ENCODE measurements at regions not wholly inside any gene's neighbourhood (a gene's known extent, or its start where the extent isn't known, plus 50 kb on each side); places are given as distances from the start of the nearest gene placed in this dataset.

DNA sequence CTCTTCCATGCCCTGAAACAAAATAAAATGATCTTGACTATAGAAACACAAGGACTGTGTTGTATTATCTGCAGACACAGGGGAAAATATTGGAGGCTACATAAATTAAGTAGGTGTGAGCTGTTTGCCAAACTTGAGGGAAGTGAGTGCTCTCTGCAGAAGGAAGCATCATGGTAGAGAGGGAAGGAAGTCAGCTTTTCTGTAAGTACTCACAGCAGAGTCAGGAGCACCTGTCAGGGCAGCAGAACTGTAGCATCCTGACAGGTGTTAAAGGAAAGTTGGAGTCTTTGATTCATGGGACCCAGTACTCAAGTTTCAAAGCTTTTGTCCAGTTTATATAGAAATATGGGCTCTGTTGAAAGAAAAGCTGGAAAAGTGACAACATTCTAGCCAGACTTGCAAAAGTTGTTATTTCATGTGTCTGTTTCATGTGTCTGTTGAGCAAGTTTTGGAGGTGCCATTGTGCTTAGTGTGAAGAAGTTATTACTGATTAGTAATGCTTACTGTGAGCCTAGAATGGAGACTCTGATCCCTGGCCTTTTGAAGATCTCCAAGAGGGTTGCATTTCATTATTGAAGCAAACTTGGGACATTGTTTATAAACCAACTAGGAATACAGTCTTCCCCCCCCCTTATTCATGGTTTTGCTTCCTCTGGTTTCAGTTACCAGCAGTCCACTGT, 194.7 kb downstream of the SPATA31D1 start:
- Histone ChIP-seq H3K36me3 (no peaks in the 10 kb centered on the region), H3K27me3 (no peaks in the 10 kb centered on the region), H3K4me3 (no peak overlapping the region), H3K9me3 (no peaks in the 10 kb centered on the region), H3K27ac (no peak overlapping the region), H3K4me1 (no peaks in the 10 kb centered on the region)
- no peak for TF ChIP-seq EP300 (IDR thresholded peaks at IDR 0.05; ENCODE audit: low read depth)
- no peak for TF ChIP-seq POLR2AphosphoS5 (IDR thresholded peaks at IDR 0.05)
- no peak for TF ChIP-seq POLR2A (IDR thresholded peaks at IDR 0.05)
- TF ChIP-seq, protein P1, sequence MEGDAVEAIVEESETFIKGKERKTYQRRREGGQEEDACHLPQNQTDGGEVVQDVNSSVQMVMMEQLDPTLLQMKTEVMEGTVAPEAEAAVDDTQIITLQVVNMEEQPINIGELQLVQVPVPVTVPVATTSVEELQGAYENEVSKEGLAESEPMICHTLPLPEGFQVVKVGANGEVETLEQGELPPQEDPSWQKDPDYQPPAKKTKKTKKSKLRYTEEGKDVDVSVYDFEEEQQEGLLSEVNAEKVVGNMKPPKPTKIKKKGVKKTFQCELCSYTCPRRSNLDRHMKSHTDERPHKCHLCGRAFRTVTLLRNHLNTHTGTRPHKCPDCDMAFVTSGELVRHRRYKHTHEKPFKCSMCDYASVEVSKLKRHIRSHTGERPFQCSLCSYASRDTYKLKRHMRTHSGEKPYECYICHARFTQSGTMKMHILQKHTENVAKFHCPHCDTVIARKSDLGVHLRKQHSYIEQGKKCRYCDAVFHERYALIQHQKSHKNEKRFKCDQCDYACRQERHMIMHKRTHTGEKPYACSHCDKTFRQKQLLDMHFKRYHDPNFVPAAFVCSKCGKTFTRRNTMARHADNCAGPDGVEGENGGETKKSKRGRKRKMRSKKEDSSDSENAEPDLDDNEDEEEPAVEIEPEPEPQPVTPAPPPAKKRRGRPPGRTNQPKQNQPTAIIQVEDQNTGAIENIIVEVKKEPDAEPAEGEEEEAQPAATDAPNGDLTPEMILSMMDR (IDR thresholded peaks at IDR 0.05), result no peak
- in situ Hi-C loops (cut with MboI; ENCODE audit: low pct_ligation_motif_present in 1 of 4, low pct_unique_long_range_greater_than_20kb in 1 of 4, low sequenced_read_pairs in 3 of 4), result loop anchor here in 1 of 4 donors (25.0 kb wide), 1 partner anchor 96 kb away; no protein-coding TSS in a partner anchor
- intact Hi-C loops (cut with DNase I; ENCODE audit: low total_unique reads), result no loop called here
- DNase-seq, result no peak

DNA sequence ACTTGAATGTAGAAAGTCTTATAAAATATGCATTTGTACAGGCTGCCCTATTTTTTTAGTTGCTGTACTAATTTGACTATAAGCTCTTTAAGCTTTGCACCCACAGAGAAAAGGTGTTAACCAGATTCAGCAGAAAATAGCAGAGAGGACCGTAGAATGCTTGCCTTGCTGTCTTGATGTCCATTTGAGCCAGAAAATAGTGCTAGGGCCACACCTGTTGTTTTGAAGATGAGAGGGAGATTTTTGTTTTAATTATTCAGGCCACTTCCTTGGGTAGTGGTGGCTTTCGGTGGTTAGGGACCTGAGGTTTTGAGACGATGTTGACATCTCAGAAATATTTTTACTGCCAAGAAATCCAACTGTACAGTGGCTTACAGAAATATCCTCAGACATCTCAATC, 196.0 kb downstream of the SPATA31D1 start:
- Histone ChIP-seq H3K4me3 (no peak overlapping the region), H3K9me3 (no peaks in the 10 kb centered on the region), H3K4me1 (no peaks in the 10 kb centered on the region), H3K27me3 (no peaks in the 10 kb centered on the region), H3K36me3 (no peaks in the 10 kb centered on the region), H3K27ac (no peak overlapping the region)
- in situ Hi-C loops (cut with MboI; ENCODE audit: low pct_ligation_motif_present in 1 of 4, low pct_unique_long_range_greater_than_20kb in 1 of 4, low sequenced_read_pairs in 3 of 4), result loop anchor here in 1 of 4 donors (25.0 kb wide), 1 partner anchor 97 kb away; no protein-coding TSS in a partner anchor
- TF ChIP-seq POLR2AphosphoS5 (IDR thresholded peaks at IDR 0.05), result no peak
- TF ChIP-seq POLR2A (IDR thresholded peaks at IDR 0.05), result no peak
- intact Hi-C loops (cut with DNase I; ENCODE audit: low total_unique reads), result no loop called here
- WGBS, 2 donors (ENCODE audit: low coverage in 1 of 2), result 69 to 76% methylated on average over 3 of the region's 3 CpGs
- DNase-seq, result no peak

DNA sequence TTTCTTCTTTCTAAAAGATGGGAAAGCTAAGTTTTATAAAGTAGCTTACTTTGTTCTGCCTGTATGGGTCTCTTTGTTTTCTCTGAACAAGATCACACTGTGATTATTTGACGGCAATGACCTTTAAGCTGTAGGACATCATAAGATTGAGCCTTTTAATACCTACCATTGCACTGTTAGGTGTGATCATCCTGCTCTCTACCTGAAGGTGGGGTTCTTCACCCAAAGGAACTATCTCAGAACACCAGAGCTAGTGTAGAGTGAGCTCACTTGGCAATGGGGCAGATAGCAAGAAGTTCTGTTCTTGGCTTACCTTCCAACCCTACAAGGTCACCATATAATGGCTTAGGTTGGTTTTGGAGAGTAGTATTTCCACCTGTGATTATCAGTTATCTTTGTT, 200.2 kb downstream of the SPATA31D1 start:
- WGBS, 2 donors (ENCODE audit: low coverage in 1 of 2), result 93 to 100% methylated on average over 1 of the region's 1 CpG
- TF ChIP-seq POLR2A (IDR thresholded peaks at IDR 0.05) (no peak), POLR2AphosphoS5 (IDR thresholded peaks at IDR 0.05) (no peak), EP300 (IDR thresholded peaks at IDR 0.05; ENCODE audit: low read depth) (no peak)
- TF ChIP-seq, protein P1 (IDR thresholded peaks at IDR 0.05), result no peak
- no peaks in the 10 kb centered on the region for H3K36me3 ChIP-seq

DNA sequence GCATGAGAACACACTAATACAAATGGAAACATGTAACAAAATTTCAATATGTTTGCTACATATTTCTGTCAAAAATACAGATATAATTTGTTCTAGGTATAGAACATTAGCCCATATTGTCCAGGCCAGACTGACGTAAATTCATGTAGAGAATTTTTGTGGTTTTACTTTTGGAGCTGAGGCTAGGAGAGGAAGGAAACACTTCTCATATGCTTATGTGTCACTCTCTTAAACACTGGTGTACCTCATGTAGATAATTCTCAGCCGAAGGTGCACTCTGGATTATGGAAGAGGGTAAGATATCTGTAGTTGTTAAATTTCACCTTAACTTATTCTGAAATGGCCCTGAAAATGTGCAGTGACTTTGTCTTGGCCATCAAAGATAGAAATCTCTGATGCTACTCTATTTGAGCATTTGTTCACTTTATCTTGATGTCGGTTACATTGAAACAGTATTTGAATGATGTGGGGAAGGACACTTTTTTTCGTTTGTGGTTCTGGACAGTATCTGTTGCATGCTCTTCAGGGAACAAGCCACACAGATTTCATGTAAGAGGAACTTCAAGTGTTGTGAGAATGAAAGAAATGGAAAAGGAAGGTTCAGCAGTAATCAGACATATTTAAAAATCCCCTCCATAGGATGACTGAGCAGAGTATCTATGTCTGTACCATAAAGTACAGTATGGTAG, 202.7 kb downstream of the SPATA31D1 start:
- Histone ChIP-seq H3K4me1 (no peaks in the 10 kb centered on the region), H3K9me3 (no peaks in the 10 kb centered on the region), H3K27me3 (no peaks in the 10 kb centered on the region), H3K36me3 (no peaks in the 10 kb centered on the region), H3K27ac (no peak overlapping the region), H3K4me3 (no peak overlapping the region)
- no peak for DNase-seq
- in situ Hi-C loops (cut with MboI; ENCODE audit: low pct_ligation_motif_present in 1 of 4, low pct_unique_long_range_greater_than_20kb in 1 of 4, low sequenced_read_pairs in 3 of 4), result loop anchor here in 1 of 4 donors (25.0 kb wide), 1 partner anchor 104 kb away; no protein-coding TSS in a partner anchor
- 50 to 75% methylated on average over 4 of the region's 4 CpGs for WGBS, 2 donors (ENCODE audit: low coverage in 1 of 2)
- no peak for TF ChIP-seq POLR2AphosphoS5 (IDR thresholded peaks at IDR 0.05)
- intact Hi-C loops (cut with DNase I; ENCODE audit: low total_unique reads), result no loop called here

More for the DNA sequence above, 200.2 kb downstream of the SPATA31D1 start:
- no peak for DNase-seq
- H3K27ac ChIP-seq, result no peak overlapping the region
- in situ Hi-C loops (cut with MboI; ENCODE audit: low pct_ligation_motif_present in 1 of 4, low pct_unique_long_range_greater_than_20kb in 1 of 4, low sequenced_read_pairs in 3 of 4) (loop anchor here in 1 of 4 donors (25.0 kb wide), 1 partner anchor 102 kb away; no protein-coding TSS in a partner anchor), intact Hi-C loops (cut with DNase I; ENCODE audit: low total_unique reads) (no loop called here)
- no peaks in the 10 kb centered on the region for H3K27me3 ChIP-seq
- H3K4me3 ChIP-seq, result no peak overlapping the region
- no peaks in the 10 kb centered on the region for H3K4me1 ChIP-seq
- H3K9me3 ChIP-seq, result no peaks in the 10 kb centered on the region

DNA sequence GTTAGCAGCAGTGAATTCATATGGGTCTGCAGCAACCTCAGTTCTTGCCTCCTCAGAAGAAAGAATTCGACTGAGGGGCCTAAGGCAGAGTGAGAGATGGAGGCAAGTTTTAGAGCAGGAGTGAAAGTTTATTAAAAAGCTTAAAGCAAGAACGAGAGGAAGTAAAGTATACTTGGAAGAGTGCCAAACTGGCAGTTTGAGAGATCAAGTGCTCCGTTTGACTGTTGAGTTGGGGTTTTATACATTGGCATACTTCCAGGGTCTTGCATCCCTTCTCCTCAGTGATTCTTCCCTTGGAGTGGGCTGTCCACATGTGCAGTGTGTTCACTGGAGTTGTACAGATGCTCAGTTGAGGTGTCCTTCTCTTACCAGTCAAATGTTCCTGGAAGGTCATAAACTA, 203.6 kb downstream of the SPATA31D1 start:
- H3K4me1 ChIP-seq, result no peaks in the 10 kb centered on the region
- H3K36me3 ChIP-seq, result no peaks in the 10 kb centered on the region
- H3K9me3 ChIP-seq, result no peaks in the 10 kb centered on the region
- intact Hi-C loops (cut with DNase I; ENCODE audit: low total_unique reads), result no loop called here
- H3K27ac ChIP-seq, result no peak overlapping the region
- 31 to 33% methylated on average over 3 of the region's 3 CpGs for WGBS, 2 donors (ENCODE audit: low coverage in 1 of 2)
- in situ Hi-C loops (cut with MboI; ENCODE audit: low pct_ligation_motif_present in 1 of 4, low pct_unique_long_range_greater_than_20kb in 1 of 4, low sequenced_read_pairs in 3 of 4), result loop anchor here in 1 of 4 donors (25.0 kb wide), 1 partner anchor 105 kb away; no protein-coding TSS in a partner anchor
- H3K27me3 ChIP-seq, result no peaks in the 10 kb centered on the region
- no peak for DNase-seq
- no peak for TF ChIP-seq POLR2AphosphoS5 (IDR thresholded peaks at IDR 0.05)
- H3K4me3 ChIP-seq, result no peak overlapping the region

Measured in transverse colon (tissue), 4 donors.